H1 (cell line): ENCODE measurements at regions not wholly inside any gene's neighbourhood (a gene's known extent, or its start where the extent isn't known, plus 50 kb on each side); places are given as distances from the start of the nearest gene placed in this dataset.

Experiments used
- CBX8 ChIP-seq: fragments of 300-800, 300-1000 bp; sonication (generic); IDR thresholded peaks from 2 replicates; pipeline ENCODE4 v1.7.1; 2016; ENCODE audit warnings: low read depth, low read length, borderline replicate concordance
- EGR1 ChIP-seq: IDR thresholded peaks from 2 replicates; pipeline ENCODE4 v1.6.1; 2011; ENCODE audit warnings: low read depth, low read length, borderline replicate concordance
- EP300 ChIP-seq, 2 experiments: IDR thresholded peaks; 1 replicate in 1 of 2; 2 replicates in 1 of 2; pipeline ENCODE4 v1.6.1; 2011 to 2012; ENCODE audit warnings: low read depth in 2 of 2, low read length in 2 of 2, mild to moderate bottlenecking in 2 of 2, borderline replicate concordance in 1 of 2, inconsistent platforms in 1 of 2, moderate library complexity in 1 of 2
- JUN ChIP-seq: IDR thresholded peaks from 2 replicates; pipeline ENCODE4 v1.6.1; 2011; ENCODE audit warnings: low read depth, mild to moderate bottlenecking, improper control_type of control experiment, low read length
- TEAD4 ChIP-seq: IDR thresholded peaks from 2 replicates; pipeline ENCODE4 v1.6.1; 2012; ENCODE audit warnings: low read depth, low read length, inconsistent platforms, mixed read lengths
- TF ChIP-seq, protein P1 (sequence below): IDR thresholded peaks from 2 replicates; pipeline ENCODE4 v1.6.1; 2011; ENCODE audit warnings: low read length, improper control_type of control experiment
- TF ChIP-seq, protein P2 (sequence below), 3 experiments: IDR thresholded peaks; 1 replicate in 2 of 3; 2 replicates in 1 of 3; pipeline versions ENCODE4 v1.5.1 to v1.6.1; 2011; ENCODE audit warnings: low read length in 3 of 3, mild to moderate bottlenecking in 3 of 3, inconsistent platforms in 2 of 3, low read depth in 1 of 3, moderate library complexity in 1 of 3; ENCODE audit not compliant: insufficient read depth in 1 of 3; ENCODE audit errors: control extremely low read depth in 1 of 3
- TF ChIP-seq, protein P3 (sequence below): IDR thresholded peaks from 2 replicates; pipeline ENCODE4 v1.6.1; 2012; ENCODE audit warnings: inconsistent platforms

DNA sequence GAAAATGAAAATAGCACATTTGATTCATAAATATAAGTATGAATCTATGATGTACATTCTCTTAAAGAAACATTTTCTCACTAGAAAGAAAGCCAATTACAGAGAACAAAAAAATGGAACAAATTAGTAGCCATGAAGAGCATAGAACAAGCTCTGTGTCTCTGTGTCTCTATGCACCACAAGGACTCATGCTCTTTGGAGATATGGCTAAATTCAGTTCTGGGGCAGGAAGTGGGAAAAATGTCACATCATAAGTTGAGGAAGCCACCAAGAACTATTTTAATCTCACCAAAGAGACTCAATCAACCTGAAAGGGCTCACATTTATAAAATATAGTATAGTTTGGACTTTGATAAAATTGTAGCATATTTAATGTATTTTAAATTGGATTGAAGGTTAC is 1259.8 kb upstream of the GJE1 start:
- TF ChIP-seq TEAD4 (no peak), EGR1 (no peak), JUN (no peak), EP300 (IDR thresholded peaks at IDR 0.05; ENCODE audit: borderline replicate concordance in 1 of 2, low read depth in 2 of 2, low read length in 2 of 2) (no peak), CBX8 (no peak)
- TF ChIP-seq, protein P1, sequence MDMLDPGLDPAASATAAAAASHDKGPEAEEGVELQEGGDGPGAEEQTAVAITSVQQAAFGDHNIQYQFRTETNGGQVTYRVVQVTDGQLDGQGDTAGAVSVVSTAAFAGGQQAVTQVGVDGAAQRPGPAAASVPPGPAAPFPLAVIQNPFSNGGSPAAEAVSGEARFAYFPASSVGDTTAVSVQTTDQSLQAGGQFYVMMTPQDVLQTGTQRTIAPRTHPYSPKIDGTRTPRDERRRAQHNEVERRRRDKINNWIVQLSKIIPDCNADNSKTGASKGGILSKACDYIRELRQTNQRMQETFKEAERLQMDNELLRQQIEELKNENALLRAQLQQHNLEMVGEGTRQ: no peak
- TF ChIP-seq, protein P2, sequence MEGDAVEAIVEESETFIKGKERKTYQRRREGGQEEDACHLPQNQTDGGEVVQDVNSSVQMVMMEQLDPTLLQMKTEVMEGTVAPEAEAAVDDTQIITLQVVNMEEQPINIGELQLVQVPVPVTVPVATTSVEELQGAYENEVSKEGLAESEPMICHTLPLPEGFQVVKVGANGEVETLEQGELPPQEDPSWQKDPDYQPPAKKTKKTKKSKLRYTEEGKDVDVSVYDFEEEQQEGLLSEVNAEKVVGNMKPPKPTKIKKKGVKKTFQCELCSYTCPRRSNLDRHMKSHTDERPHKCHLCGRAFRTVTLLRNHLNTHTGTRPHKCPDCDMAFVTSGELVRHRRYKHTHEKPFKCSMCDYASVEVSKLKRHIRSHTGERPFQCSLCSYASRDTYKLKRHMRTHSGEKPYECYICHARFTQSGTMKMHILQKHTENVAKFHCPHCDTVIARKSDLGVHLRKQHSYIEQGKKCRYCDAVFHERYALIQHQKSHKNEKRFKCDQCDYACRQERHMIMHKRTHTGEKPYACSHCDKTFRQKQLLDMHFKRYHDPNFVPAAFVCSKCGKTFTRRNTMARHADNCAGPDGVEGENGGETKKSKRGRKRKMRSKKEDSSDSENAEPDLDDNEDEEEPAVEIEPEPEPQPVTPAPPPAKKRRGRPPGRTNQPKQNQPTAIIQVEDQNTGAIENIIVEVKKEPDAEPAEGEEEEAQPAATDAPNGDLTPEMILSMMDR (IDR thresholded peaks at IDR 0.05; ENCODE audit: control extremely low read depth in 1 of 3, insufficient read depth in 1 of 3, low read depth in 1 of 3, low read length in 3 of 3): no peak
- TF ChIP-seq, protein P3, sequence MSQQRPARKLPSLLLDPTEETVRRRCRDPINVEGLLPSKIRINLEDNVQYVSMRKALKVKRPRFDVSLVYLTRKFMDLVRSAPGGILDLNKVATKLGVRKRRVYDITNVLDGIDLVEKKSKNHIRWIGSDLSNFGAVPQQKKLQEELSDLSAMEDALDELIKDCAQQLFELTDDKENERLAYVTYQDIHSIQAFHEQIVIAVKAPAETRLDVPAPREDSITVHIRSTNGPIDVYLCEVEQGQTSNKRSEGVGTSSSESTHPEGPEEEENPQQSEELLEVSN: no peak
